G401.6 (cell line): ENCODE measurements at regions not wholly inside any gene's neighbourhood (a gene's known extent, or its start where the extent isn't known, plus 50 kb on each side); places are given as distances from the start of the nearest gene placed in this dataset.
"Not testable (repeated sequence)": the region's sequence is repeated elsewhere in the genome, so short reads cannot be mapped to it uniquely, and the experiment has no call there.

Experiments used
- FAIRE-seq: peaks from 2 replicates; lab custom pipeline; 2012; peaks lifted over from hg19 to GRCh38; lab: Jason Lieb, UNC

DNA sequence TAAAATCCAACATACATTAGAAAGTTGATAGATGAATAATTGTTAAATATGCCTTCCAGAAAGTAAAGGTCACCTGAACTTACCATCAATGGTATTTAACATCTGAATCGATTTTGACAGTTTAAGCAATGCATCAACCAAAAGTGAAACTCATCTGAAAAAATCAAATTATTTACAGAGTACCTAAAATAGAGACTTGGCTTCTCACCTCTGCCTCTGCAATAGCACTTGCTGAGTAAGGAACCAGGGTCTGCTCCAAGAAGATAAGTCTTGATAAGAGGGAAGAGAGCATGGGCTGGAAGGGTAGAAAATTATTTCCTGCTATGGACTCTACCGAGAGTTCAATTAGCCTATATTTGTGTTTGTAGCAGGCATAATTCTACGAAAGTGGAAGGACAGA, 868.3 kb downstream of the STIM2 start:
- FAIRE-seq = no peak

DNA sequence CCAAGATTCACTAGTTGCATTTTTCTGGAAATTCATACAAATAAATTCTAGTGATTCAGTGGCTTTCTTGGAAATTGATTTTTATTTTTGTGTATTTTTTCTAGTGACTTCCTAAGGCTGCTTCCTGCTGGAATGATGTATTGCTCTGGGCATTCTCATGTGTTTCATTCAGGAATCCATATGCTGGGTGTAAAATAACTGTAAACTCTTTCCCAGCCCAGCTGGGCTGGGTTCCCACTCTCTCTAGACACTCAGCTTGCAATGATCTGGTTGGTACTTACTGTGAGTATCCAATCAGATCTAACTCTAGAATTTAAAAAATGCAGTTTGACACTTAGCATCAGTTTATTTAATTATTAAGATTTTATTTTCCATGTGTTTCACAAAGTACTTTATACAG, 882.2 kb downstream of the STIM2 start:
- FAIRE-seq = no peak

DNA sequence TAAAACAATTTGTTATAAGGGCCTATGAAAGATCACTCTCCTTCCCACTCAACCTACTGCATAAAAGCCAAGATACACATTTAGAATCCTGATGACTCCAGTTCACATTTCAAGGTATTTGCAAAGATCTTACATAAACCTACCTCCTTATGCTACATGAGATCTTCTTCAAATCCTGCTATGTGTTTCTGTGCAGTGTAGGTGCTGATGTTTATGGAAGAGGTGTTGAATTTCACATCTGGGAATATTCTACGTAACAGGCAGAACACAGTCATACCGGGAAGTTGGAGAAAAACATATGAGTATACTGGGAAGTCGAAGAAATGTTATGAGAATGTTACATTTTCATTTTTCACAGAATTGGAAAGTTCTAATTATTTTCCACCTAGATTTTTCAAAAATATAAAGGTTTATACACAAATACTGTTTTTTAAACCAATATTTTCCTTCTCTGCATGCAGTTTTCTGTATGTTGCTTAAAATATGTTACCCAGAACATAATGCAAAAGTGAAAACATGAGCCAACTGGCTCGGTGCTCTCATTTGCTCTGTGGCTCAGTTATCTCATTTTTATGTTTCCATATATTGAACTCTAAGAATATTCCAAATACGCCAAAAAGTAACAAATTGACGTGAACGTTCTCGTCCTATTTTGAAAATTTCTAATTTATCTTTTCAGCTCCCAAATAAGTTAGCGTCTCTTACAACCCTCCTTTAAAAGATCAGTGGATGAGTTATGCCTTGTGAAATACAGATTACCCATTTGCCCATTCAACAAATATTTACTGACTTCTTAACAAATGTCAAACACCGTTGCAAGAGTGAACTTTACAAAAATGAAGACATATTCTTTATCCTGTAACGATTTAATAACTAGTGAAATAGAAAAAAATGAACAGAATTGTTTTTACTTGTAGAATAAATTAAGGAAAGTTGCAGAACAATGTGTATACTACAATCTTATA, 899.3 kb downstream of the STIM2 start:
- no peak for FAIRE-seq

DNA sequence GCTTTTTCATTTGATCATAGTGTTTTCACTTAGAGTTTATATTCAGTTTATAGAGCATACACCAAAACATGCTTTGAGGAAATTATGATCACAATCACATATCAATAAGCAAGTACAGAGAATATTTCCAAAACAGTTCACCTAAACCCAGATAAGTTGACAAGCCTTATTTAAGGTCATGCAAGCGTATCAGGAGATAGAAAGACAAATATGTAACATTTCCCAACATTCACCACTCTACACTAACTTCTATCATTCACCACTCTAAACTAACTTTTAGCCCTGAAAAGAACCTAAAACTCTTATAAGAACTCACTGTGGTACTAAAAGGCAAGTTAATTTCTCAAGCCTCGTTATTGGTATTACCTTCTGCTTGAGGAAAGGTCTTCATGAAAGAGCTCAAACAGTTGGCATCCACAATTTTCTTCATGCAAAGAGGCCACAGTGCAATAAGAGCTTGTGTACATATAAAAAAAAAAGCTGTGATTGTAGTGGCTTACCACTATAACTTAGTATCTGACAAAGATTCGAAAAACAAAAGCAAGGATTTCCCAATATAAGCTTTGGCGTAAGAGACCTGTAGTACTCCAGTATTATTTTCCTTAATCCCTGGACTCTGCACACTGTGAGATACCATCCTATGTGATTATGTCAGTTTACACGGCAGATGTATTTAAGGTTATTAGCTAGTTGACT, 903.3 kb downstream of the STIM2 start:
- no peak for FAIRE-seq

- FAIRE-seq = no peak
Observed at GRCh38 chr4:27764526-27764837, 903.8 kb downstream of the STIM2 start.

GRCh38 chr4:27770895-27771294, 910.3 kb downstream of the STIM2 start:
- no peak for FAIRE-seq

DNA sequence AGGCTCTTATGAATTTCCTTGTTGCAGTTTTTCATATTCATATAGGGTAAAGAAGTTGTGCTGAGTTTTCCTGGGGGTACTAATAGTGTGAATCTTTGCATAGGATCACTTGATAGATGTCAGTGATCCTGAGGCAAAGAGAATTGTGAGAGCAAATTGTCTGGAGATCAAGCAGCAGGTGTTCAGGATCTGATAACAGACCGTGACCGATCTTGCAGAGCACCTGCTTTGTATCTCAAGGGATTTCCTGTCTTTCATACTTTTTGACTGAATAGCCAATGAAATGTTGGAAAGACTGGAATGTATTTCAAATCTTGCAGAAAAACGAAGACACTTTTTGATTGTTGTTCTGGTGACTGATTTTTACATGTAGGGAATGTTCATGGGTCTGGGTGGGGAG, 914.5 kb downstream of the STIM2 start:
- no peak for FAIRE-seq

- FAIRE-seq = no peak
Observed at GRCh38 chr4:27779827-27780226, 919.2 kb downstream of the STIM2 start.

- no peak for FAIRE-seq
Observed at GRCh38 chr4:27787195-27787594, 926.6 kb downstream of the STIM2 start.

- FAIRE-seq = no peak
Observed at GRCh38 chr4:27789773-27790172, 929.1 kb downstream of the STIM2 start.

DNA sequence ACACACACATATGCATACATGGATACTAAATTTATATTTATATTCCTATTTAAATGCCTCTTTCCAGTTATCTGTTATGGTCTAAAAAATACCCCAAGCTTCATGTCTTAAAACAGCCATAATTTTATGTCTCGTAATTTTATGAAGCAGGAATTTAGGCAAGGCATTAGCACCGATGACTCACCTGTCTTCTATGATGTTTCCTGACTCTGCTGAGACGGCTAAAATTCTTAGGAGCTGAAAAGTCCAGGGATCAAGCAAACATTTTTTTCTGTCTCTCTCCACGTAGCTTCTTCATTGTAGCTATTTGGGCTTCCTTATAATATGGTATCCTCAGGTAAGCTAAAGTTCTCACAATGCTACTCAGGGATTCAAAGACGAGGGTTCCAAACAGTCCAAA, 930.3 kb downstream of the STIM2 start:
- no peak for FAIRE-seq

DNA sequence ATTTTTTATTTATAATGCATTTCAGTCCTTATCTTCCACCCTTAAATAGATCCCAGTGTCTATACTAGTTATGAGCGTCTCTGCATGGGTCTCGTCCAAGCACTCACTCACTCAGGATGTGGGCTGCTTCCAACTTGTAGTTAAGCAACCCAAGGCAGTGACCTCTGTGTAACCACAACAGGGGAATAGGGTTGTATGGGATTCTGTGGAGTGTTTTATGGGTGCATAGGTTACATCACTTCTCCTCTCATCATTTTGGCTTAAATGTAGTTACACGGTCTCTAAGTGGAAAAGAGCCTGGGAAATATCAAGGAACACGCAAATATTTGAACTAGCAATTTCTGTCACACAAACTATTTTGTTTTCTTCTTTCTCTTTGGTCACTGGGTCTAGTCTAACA, 931.0 kb downstream of the STIM2 start:
- no peak for FAIRE-seq

DNA sequence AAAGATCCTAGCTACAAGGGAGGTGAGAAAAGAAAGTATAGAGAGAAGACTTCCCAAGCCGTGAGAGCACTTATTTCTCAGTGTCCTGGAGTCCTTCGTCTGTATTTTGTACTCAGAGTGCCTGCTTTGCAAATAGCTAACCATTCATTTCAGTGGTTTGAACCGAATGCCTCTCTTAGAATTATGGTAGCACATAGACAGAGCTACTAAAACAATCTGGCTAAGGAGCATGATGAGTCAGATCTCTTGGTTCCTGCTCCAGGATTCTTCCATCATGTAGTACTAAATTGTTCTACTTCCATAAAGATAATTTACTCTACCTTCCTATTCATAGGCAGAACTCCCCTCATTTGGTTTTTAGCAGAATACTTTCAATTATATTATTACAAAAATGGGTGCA, 946.6 kb downstream of the STIM2 start:
- FAIRE-seq = no peak

GRCh38 chr4:27811948-27812347, 951.3 kb downstream of the STIM2 start:
- no peak for FAIRE-seq

DNA sequence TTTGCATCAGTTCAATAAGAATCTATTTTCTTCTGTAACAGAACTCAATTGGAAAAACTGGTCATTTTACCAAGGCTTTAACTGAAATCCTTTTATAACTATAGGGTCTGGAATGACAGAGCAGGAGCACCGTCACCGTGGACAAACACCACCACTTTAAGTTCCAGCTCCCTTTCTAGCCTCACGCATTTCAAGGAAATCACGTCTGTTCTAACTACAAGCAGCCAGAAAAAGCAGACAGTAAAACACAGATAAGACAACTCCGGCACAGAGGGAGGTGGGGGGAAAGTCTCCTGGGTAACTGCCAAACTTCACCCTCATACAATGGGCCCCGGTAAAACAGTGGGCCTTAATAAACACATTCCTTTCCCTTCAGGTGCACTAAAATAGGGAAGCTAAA, 952.6 kb downstream of the STIM2 start:
- not testable (repeated sequence) for FAIRE-seq

DNA sequence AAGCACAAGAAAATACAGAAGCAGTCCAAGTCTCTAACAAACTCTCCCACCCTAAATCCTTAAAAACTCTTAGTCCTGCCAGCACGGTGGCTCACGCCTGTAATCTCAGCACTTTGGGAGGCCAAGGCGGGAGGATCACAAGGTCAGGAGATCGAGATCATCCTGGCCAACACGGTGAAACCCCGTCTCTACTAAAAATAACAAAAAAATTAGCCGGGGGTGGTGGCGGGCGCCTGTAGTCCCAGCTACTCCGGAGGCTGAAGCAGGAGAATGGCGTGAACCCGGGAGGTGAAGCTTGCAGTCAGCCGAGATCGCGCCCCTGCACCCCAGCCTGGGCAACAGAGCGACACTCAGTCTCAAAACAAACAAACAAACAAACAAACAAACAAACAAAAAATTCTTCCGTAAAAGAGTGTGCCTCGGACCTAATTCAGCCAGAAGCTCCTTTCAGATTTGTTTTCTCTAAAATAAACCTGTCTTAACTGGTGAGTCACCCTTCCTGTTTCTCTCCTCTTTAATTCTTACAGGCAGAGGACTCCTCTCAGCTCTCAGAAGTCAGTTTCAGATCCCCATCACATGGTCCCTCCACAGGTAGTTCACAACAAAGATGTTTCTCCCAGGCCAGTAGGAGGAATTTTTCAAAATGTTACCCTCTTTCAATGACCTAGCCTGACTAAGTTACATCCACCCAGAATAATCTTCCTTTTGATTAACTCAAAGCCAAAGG, 953.2 kb downstream of the STIM2 start:
- not testable (repeated sequence) for FAIRE-seq

DNA sequence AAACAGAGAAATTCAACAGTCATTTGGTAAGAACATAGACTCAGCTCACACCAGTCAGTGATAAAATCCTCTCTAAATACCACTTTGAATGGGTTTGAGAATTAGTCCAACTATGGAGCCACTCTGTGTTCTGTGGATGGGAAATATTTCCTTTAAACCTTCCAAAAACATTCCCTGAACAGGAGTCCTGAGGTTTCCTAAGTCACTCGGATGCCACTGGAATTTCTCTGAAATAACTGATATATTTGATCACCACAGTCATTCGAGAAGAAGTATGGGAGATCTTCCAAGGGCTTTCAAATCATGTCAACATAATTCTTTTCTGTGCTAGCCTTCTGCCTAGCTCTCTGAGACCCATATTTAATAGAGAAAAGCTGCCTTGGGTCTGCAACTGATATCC, 958.6 kb downstream of the STIM2 start:
- no peak for FAIRE-seq

- FAIRE-seq = no peak
Observed at GRCh38 chr4:27828843-27829242, 968.2 kb downstream of the STIM2 start.

- FAIRE-seq = no peak
Observed at GRCh38 chr4:27830251-27830650, 969.6 kb downstream of the STIM2 start.

DNA sequence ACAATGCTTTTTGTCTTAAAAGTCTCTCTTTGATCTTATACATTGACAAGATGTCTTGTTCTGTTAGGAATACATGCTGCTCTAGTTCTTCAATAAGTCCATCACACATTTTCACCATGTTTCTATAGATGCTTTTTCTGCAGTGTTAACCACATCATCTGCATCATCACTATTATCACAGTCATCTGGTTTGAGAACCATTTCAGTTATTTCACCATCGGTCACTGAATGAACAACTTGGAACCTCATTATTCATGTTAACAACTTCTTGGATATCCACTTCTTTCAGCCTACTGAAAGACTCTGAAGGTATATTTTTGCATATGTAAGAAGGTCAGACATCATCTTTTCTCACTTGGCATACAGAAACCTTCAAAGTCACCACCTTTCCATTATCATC, 975.2 kb downstream of the STIM2 start:
- no peak for FAIRE-seq

DNA sequence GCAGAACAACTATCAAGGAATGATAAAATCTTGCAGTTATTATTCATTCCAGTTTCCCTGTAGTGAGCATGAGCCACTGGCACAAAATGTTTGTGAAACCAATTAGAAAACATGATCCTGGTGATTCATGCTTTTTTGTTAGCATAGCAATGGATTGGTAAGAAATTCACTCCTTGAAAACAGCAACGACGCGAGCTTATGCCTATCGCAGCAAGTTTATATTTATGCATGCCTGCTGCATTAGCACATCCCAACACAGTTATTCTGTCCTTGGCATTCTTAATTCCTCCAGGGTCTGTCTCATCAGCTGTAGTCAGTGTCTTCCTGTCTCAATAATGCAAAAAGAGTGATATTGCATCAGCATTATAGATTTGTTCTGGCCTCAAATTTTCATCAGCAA, 975.9 kb downstream of the STIM2 start:
- FAIRE-seq = no peak

GRCh38 chr4:27843776-27844175, 983.1 kb downstream of the STIM2 start:
- FAIRE-seq = no peak

DNA sequence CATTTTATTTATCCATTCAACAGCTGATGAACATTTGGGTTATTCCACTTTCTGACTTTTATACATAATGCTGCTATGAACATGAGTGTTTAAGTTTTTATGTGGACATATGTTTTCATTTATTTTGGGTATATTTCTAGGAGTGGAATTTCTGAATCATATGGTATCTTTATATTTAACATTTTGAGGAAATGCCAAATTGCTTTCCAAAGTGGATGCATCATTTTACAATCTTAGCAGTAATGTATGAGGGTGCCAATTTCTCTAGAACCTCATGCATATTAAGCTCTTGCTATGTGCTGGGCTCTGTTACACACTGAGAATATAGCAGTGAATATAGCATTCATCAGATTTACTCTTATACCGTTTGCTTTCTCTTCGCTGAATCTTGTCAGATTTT, 983.7 kb downstream of the STIM2 start:
- FAIRE-seq = no peak
